Kidney epithelial cell (primary cell): ENCODE measurements at regions not wholly inside any gene's neighbourhood (a gene's known extent, or its start where the extent isn't known, plus 50 kb on each side); places are given as distances from the start of the nearest gene placed in this dataset.

Experiments used
- DNase-seq: peaks from one replicate; pipeline ENCODE4 v3.0.0-alpha.2; 2010; ENCODE audit warnings: low read depth
- H3K27me3 ChIP-seq: 2 replicates; pipeline ENCODE4 v1.6.0; 2011; ENCODE audit warnings: low read length; ENCODE audit not compliant: control insufficient read depth, insufficient read depth
- H3K36me3 ChIP-seq: 2 replicates; pipeline ENCODE4 v1.5.1; 2011; ENCODE audit warnings: low read length; ENCODE audit not compliant: control insufficient read depth, insufficient read depth
- H3K4me3 ChIP-seq: 2 replicates; pipeline ENCODE4 v1.5.1; 2011; ENCODE audit warnings: low read depth, mild to moderate bottlenecking, control low read depth, low read length
- TF ChIP-seq, protein P1 (sequence below): IDR thresholded peaks from 2 replicates; pipeline ENCODE4 v1.5.1; 2011; ENCODE audit warnings: mild to moderate bottlenecking, moderate library complexity, low read length, control low read depth, inconsistent platforms; ENCODE audit not compliant: insufficient read depth, poor library complexity, severe bottlenecking

DNA sequence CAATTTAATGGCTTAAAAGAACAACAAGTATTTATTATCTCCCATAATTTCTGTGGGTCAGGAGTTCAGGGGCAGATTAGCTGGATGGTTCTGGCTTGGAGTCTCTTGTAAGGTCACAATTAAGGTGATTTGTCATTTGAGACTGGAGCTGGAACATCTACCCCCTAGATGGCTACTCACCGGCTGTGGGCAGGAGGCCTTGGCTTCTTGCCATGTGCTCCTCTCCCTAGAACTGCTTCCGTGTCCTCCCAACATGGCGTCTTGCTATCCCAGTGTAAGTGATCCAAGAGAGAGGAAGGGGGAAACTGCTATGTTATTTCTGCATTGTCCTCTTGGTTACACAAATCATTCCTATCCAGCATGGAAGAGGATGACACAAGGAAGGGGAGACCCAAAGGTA, 210.2 kb upstream of the ECI2 start:
- Histone ChIP-seq H3K36me3 (no peaks in the 10 kb centered on the region), H3K4me3 (no peak overlapping the region), H3K27me3 (no peaks in the 10 kb centered on the region)
- no peak for DNase-seq
- TF ChIP-seq, protein P1, sequence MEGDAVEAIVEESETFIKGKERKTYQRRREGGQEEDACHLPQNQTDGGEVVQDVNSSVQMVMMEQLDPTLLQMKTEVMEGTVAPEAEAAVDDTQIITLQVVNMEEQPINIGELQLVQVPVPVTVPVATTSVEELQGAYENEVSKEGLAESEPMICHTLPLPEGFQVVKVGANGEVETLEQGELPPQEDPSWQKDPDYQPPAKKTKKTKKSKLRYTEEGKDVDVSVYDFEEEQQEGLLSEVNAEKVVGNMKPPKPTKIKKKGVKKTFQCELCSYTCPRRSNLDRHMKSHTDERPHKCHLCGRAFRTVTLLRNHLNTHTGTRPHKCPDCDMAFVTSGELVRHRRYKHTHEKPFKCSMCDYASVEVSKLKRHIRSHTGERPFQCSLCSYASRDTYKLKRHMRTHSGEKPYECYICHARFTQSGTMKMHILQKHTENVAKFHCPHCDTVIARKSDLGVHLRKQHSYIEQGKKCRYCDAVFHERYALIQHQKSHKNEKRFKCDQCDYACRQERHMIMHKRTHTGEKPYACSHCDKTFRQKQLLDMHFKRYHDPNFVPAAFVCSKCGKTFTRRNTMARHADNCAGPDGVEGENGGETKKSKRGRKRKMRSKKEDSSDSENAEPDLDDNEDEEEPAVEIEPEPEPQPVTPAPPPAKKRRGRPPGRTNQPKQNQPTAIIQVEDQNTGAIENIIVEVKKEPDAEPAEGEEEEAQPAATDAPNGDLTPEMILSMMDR = no peak

DNA sequence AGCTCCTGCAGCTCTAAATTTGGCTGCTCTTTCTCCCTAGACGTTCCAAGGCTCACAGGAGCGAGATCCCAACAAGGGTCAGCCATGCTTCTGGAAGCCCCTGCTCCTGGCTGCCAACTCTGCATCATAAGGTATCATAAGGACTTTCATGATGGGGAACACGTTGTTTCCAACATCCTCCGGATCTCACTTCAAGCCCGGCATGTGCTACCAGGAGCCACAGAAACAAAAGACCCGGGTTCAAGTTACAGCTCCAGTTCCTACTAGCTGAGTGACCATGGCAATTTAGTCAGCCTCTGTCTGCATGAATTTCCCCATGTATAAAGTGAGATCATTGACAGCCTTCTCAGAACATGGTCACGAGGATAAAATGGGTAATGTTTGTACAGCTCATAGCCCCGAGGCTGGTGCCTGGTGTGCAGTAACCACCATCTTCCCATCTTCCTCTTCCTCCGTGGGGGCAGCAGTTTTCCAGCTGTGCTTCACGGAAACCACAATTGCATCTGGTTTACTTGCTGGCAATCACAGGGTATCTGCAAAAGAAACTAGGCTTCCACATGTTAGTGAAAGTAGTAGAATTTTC, 209.0 kb upstream of the ECI2 start:
- H3K36me3 ChIP-seq = no peaks in the 10 kb centered on the region
- no peaks in the 10 kb centered on the region for H3K27me3 ChIP-seq
- TF ChIP-seq, protein P1 = no peak
- no peak overlapping the region for H3K4me3 ChIP-seq
- no peak for DNase-seq

DNA sequence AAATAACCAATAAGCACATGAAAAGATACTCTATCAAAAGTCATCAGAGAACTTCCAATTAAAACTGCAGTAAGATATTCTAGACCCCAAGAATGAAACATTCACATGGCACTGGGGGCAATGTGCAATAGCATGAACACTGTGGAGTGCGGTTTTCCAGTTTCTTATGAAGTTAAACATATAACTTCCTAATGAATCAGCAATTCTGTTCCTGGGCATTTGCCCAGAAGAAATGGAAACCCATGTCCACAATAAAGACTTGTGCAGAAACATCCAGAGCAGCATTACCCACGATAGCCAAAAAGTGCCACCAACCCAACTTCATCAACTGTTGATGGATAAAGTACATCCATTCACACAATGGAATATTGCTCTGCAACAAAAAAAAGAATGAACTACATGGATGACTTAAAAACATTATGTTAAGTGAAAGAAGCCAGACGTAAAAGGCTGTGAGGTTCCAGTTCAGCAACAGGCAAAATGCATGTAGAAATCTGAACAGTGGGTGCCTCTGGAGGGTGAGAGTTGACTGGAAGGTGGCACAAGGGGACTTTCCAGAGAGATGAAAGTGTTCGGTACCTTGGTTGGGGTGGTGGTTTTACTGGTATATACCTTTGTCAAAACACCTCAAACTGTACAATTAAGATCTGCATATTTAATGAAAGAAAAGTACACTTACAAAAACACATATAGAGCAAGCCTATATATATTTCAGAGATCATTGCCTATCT, 207.2 kb upstream of the ECI2 start:
- Histone ChIP-seq H3K4me3 (no peak overlapping the region), H3K27me3 (no peaks in the 10 kb centered on the region), H3K36me3 (no peaks in the 10 kb centered on the region)
- TF ChIP-seq, protein P1 = no peak
- no peak for DNase-seq

DNA sequence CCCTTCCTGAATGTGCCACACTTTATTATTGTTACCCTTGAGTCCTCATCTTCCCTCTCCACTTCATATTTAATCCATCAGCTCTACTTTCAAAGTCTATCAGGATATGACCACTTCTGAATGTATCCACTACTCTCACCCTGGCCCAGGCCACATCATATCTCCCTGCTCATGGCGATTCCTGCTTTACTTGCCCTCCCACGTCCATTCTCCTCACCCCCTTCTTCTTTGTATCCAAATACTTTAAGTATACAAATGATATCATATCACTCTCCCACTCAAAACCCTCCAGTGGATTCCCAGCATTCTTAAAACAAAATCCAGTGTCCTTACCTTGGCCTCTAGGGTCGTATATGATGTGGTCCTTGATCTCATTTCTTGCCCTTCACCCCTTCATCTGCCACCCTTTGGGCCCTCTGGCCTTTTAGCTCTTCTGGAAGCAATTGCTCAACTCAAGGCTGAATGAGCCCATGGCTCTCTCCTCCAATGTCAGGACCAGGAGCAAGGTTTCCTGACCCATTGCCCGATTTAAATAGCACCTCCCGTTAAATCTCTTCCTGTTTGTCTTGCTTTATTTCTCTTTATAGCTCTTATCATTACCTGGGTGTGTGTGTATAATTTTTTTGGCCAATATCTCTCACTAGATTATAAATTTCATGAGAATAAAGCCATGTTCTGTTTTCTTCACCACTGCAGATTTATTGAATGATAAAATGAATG, 205.9 kb upstream of the ECI2 start:
- Histone ChIP-seq H3K27me3 (no peaks in the 10 kb centered on the region), H3K4me3 (no peak overlapping the region), H3K36me3 (no peaks in the 10 kb centered on the region)
- TF ChIP-seq, protein P1 = no peak
- DNase-seq = no peak

DNA sequence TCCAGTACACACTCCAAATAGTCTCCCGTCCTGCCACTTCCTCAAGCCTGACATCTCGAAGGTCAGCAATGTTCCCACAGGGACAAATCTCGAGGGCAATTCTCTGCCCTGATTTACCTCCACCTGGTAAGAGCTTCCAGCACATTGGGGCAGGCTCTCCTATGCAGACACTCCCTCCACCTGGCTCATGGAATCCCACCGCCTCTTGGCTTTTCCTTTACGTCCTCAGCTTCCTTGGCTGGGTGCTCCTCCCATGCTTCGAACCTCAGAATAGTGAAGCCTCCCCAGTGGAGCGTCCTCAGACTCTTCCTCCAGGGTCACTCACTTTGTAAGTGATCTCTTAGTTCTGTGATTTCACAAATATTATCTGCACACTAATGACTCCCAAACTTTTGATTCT, 205.2 kb upstream of the ECI2 start:
- no peak overlapping the region for H3K4me3 ChIP-seq
- no peaks in the 10 kb centered on the region for H3K36me3 ChIP-seq
- TF ChIP-seq, protein P1 = no peak
- H3K27me3 ChIP-seq = no peaks in the 10 kb centered on the region
- DNase-seq = no peak
